ENCODE measurements at regions not wholly inside any gene's neighbourhood (a gene's known extent, or its start where the extent isn't known, plus 50 kb on each side); places are given as distances from the start of the nearest gene placed in this dataset.

- Histone ChIP-seq H3K27me3 (ENCODE audit: control insufficient read depth in 1 of 2, insufficient read depth in 2 of 2, low read length in 2 of 2) (no peaks in the 10 kb centered on the region), H3K4me2 (ENCODE audit: low read depth, low read length) (peak overlapping the region; percentile 71), H4K20me1 (ENCODE audit: insufficient read depth, low read length) (no peaks in the 10 kb centered on the region), H3K36me3 (replicated peaks in 1 of 2; ENCODE audit: control insufficient read depth in 1 of 2, insufficient read depth in 2 of 2, low read length in 2 of 2) (no peaks in the 10 kb centered on the region), H2AFZ (ENCODE audit: low read length) (no peak overlapping the region), H3K4me3 (replicated peaks in 1 of 3; ENCODE audit: insufficient read depth in 1 of 3, low read depth in 2 of 3, low read length in 3 of 3) (peak overlapping the region in 1 of 3 experiments; percentile 38; a peak in 2 of 6 replicates), H3K79me2 (ENCODE audit: insufficient read depth, low read length) (no peaks in the 10 kb centered on the region), H3K9me3 (ENCODE audit: low read length) (no peaks in the 10 kb centered on the region), H3K9ac (ENCODE audit: insufficient read depth, low read depth, low read length) (peak overlapping the region; percentile 36), H3K4me1 (ENCODE audit: insufficient read depth, low read length) (peaks cover 36% of the 10 kb centered on the region), H3K27ac (ENCODE audit: extremely low read length, insufficient read depth, low read length) (peak overlapping the region; percentile 62)
- intact Hi-C loops (cut with micrococcal nuclease; ENCODE audit: unreplicated experiment) (loop anchor here (10.0 kb wide), 1 partner anchor 225 kb away; no protein-coding TSS in a partner anchor), in situ Hi-C loops (cut with HindIII; ENCODE audit: extremely low pct_ligation_motif_present, low pct_unique_long_range_greater_than_20kb) (no loop called here)
- DNase-seq (ENCODE audit: low spot score), result peak; percentile 81
- POLR2A ChIA-PET, result no interaction called here
- ATAC-seq, result peak; percentile 99
- FAIRE-seq, result peak; percentile 99
- BruUV-seq (replicated peaks), result no TSS peak
- CTCF ChIA-PET (ENCODE audit: low intra/inter-chr PET ratio, low total read pairs), result no interaction called here
- 16% methylated on average over 10 of the region's 10 CpGs for WGBS (ENCODE audit: low lambda C conversion rate)
- peak; percentile 67 for TF ChIP-seq ERF (CRISPR knock-in tag; IDR thresholded peaks at IDR 0.05)
- TF ChIP-seq ZSCAN29 (CRISPR knock-in tag; conservative IDR thresholded peaks at IDR 0.05), result 0 out of 2 replicates have a peak, but pooled peaks have one; percentile 35
- peak; percentile 59; the same call in 1 of the 2 replicates for TF ChIP-seq JUNB (CRISPR knock-in tag; IDR thresholded peaks at IDR 0.05; ENCODE audit: borderline replicate concordance)
- 0 out of 2 replicates have a peak, but pooled peaks have one; percentile 14 for TF ChIP-seq ZNF557 (CRISPR knock-in tag; IDR thresholded peaks at IDR 0.05)
- TF ChIP-seq ZFP37 (CRISPR knock-in tag; IDR thresholded peaks at IDR 0.05; ENCODE audit: borderline replicate concordance), result no peak
- TF ChIP-seq PRDM10 (CRISPR knock-in tag; IDR thresholded peaks at IDR 0.05; ENCODE audit: low read depth), result peak; percentile 97
- TF ChIP-seq EED (CRISPR knock-in tag; IDR thresholded peaks at IDR 0.05), result no peak
- peak; percentile 92 for TF ChIP-seq SIX4 (CRISPR knock-in tag; IDR thresholded peaks at IDR 0.05)
- TF ChIP-seq SNAI1 (CRISPR knock-in tag; IDR thresholded peaks at IDR 0.05; ENCODE audit: borderline replicate concordance), result 0 out of 2 replicates have a peak, but pooled peaks have one; percentile 42
- TF ChIP-seq POGK (CRISPR knock-in tag; conservative IDR thresholded peaks at IDR 0.05), result peak; percentile 63; the same call in 1 of the 2 replicates
- peak; percentile 60; the same call in 1 of the 2 replicates for TF ChIP-seq CBX5 (CRISPR knock-in tag; IDR thresholded peaks at IDR 0.05; ENCODE audit: borderline replicate concordance)
- no peak for TF ChIP-seq SP1 (IDR thresholded peaks at IDR 0.05)
- TF ChIP-seq SP1 (CRISPR knock-in tag; IDR thresholded peaks at IDR 0.05), result 0 out of 2 replicates have a peak, but pooled peaks have one; percentile 19
- 0 out of 2 replicates have a peak, but pooled peaks have one; percentile 36 for TF ChIP-seq ZBTB43 (CRISPR knock-in tag; conservative IDR thresholded peaks at IDR 0.05)
- peak; percentile 36; the same call in 1 of the 2 replicates for TF ChIP-seq GFI1 (CRISPR knock-in tag; IDR thresholded peaks at IDR 0.05; ENCODE audit: borderline replicate concordance)
These were observed 81.8 kb downstream of the GLUL start for GRCh38 chr1:182309631-182310351.
